Ishikawa (cell line): ENCODE measurements at regions not wholly inside any gene's neighbourhood (a gene's known extent, or its start where the extent isn't known, plus 50 kb on each side); places are given as distances from the start of the nearest gene placed in this dataset.

Experiments used
- CEBPB ChIP-seq: IDR thresholded peaks from 2 replicates; pipeline ENCODE4 v1.6.1; 2012
- CREB1 ChIP-seq: IDR thresholded peaks from 2 replicates; pipeline ENCODE4 v1.6.1; 2012; ENCODE audit warnings: low read depth
- EGR1 ChIP-seq: IDR thresholded peaks from 2 replicates; pipeline ENCODE4 v1.6.1; 2012
- EP300 ChIP-seq: IDR thresholded peaks from 2 replicates; pipeline ENCODE4 v1.6.1; 2012; ENCODE audit warnings: borderline replicate concordance
- FOXM1 ChIP-seq: IDR thresholded peaks from 2 replicates; pipeline ENCODE4 v1.6.1; 2012; ENCODE audit warnings: low read depth, borderline replicate concordance
- NFIC ChIP-seq: IDR thresholded peaks from 2 replicates; pipeline ENCODE4 v1.6.1; 2012
- RAD21 ChIP-seq: IDR thresholded peaks from 2 replicates; pipeline ENCODE4 v1.6.1; 2012; ENCODE audit warnings: low read depth
- TAF1 ChIP-seq: IDR thresholded peaks from 2 replicates; pipeline ENCODE4 v1.6.1; 2012; ENCODE audit warnings: low read depth, mild to moderate bottlenecking
- TCF12 ChIP-seq: IDR thresholded peaks from 2 replicates; pipeline ENCODE4 v1.6.1; 2012; ENCODE audit warnings: low read depth
- TEAD4 ChIP-seq: IDR thresholded peaks from 2 replicates; pipeline ENCODE4 v1.6.1; 2012
- YY1 ChIP-seq: IDR thresholded peaks from 2 replicates; pipeline ENCODE4 v1.6.1; 2012; ENCODE audit warnings: low read depth
- ZBTB7A ChIP-seq: IDR thresholded peaks from 2 replicates; pipeline ENCODE4 v1.6.1; 2012; ENCODE audit warnings: low read depth
- TF ChIP-seq, protein P1 (sequence below): IDR thresholded peaks from 2 replicates; pipeline ENCODE4 v1.6.1; 2012; ENCODE audit warnings: low read depth, mild to moderate bottlenecking
- TF ChIP-seq, protein P2 (sequence below): IDR thresholded peaks from 2 replicates; pipeline ENCODE4 v1.6.1; 2012
- TF ChIP-seq, protein P3 (sequence below): IDR thresholded peaks from 2 replicates; pipeline ENCODE4 v1.6.1; 2012

DNA sequence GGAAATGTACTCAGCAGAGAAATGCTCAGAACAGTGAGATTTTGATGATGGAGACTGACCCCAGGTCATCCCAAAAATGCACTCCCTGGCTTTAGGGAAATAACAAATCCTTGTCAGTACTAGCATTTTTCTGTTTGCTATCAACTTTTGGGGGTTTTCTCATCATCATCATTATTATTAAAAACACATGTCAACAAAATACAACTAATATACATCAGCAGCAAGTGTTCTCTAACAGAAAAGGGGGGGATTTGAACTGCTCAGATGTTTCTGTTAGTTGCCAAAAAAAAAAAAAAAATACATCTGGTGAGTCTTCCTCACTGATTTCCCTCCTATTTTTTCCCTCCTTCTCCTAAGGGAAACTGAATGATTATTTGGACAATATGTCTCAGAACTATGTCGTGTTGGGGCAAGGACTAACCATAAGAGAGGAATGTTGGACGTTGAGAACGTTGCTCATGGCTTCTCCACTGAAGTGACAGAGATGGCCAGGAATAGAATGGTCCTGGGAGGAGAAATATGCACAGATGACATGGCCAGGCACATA is 230.0 kb upstream of the MCTP2 start:
- TF ChIP-seq EGR1 (no peak), YY1 (no peak), ZBTB7A (no peak), TEAD4 (no peak), CREB1 (no peak), EP300 (no peak), RAD21 (no peak), CEBPB (no peak), NFIC (no peak), TCF12 (no peak), FOXM1 (no peak), TAF1 (no peak)
- TF ChIP-seq, protein P1, sequence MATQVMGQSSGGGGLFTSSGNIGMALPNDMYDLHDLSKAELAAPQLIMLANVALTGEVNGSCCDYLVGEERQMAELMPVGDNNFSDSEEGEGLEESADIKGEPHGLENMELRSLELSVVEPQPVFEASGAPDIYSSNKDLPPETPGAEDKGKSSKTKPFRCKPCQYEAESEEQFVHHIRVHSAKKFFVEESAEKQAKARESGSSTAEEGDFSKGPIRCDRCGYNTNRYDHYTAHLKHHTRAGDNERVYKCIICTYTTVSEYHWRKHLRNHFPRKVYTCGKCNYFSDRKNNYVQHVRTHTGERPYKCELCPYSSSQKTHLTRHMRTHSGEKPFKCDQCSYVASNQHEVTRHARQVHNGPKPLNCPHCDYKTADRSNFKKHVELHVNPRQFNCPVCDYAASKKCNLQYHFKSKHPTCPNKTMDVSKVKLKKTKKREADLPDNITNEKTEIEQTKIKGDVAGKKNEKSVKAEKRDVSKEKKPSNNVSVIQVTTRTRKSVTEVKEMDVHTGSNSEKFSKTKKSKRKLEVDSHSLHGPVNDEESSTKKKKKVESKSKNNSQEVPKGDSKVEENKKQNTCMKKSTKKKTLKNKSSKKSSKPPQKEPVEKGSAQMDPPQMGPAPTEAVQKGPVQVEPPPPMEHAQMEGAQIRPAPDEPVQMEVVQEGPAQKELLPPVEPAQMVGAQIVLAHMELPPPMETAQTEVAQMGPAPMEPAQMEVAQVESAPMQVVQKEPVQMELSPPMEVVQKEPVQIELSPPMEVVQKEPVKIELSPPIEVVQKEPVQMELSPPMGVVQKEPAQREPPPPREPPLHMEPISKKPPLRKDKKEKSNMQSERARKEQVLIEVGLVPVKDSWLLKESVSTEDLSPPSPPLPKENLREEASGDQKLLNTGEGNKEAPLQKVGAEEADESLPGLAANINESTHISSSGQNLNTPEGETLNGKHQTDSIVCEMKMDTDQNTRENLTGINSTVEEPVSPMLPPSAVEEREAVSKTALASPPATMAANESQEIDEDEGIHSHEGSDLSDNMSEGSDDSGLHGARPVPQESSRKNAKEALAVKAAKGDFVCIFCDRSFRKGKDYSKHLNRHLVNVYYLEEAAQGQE, result no peak
- TF ChIP-seq, protein P2, sequence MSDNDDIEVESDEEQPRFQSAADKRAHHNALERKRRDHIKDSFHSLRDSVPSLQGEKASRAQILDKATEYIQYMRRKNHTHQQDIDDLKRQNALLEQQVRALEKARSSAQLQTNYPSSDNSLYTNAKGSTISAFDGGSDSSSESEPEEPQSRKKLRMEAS, result no peak
- TF ChIP-seq, protein P3, sequence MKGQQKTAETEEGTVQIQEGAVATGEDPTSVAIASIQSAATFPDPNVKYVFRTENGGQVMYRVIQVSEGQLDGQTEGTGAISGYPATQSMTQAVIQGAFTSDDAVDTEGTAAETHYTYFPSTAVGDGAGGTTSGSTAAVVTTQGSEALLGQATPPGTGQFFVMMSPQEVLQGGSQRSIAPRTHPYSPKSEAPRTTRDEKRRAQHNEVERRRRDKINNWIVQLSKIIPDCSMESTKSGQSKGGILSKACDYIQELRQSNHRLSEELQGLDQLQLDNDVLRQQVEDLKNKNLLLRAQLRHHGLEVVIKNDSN, result no peak

DNA sequence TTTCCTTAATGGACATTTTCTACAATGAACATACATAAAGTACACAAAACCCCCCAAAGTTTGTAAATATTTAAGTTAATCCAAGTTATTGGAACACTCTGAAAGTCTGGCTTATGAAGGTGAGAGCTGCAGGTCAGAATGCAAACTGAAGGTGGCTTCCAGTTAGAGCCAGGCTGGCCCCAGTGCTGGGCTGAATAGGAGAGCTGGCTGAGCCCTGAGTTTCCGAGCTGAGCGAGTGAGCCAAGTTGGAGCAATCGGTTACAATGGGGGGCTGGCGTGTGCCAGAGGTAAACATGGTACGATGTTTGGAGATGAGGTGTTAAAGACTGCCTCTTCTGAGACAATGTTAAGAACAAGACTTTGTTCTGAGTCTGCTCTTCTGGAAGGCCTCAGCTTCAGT is 230.8 kb upstream of the MCTP2 start:
- TF ChIP-seq CEBPB (no peak), ZBTB7A (no peak)

DNA sequence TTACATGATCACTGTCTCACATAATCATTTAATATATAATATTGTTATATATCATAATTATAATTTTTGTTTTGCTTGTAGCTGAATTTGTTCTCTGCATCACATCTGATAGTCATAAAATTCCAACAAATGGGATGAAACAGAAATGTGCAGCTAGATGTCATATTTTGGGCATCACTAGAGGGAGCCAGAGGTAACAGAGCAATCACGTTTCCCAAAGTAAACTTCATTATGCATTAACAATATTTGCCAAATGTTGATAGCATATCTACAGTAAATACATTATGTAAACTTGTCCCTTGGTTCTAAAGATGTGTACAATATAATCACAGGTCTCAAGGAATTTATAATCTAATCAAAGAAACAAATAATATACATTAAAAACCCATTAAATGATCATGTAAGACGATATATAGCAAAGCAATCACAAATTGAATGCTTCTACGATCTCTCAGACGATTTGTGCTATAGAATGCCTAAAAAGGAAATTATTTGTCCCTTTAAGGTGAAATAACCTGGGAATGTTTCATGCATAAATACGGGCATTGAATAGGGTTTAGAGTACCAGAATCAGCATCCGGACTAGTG is 234.2 kb upstream of the MCTP2 start:
- TF ChIP-seq, protein P1, result no peak
- TF ChIP-seq RAD21 (peak; percentile 55), NFIC (no peak), ZBTB7A (no peak)
- TF ChIP-seq, protein P3, result no peak

DNA sequence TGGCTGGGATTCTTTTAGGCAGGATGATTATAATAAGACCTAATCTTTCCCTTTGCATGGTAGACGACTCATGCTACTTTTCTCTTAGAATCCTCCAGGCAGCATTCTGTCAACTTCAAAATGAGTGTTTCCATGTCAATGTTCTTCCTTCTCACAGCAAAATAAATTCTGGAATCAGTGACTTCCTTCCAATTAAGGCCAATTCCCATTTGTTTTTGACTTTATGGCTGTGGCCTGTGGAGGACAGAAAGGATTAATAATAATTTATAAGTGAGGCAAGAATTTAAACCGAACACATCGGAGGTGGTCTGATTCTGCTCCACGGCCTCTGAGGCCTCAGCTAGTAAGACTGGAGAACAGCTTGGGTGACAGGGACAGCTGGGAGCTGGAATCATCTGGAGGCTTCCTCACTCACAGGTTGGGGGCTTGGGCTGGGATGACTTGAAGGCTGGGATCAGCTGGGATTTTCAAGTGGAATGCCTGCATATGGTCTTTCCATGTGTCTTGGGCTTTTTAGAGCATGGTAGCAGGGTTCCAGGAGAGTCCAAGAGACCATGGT is 241.8 kb upstream of the MCTP2 start:
- no peak for TF ChIP-seq TEAD4
- no peak for TF ChIP-seq ZBTB7A
- no peak for TF ChIP-seq TCF12
- no peak for TF ChIP-seq NFIC
- no peak for TF ChIP-seq FOXM1
- no peak for TF ChIP-seq TAF1
- TF ChIP-seq CREB1, result no peak
- no peak for TF ChIP-seq RAD21
- TF ChIP-seq, protein P1, result no peak
- TF ChIP-seq YY1, result no peak
- no peak for TF ChIP-seq EP300
- TF ChIP-seq, protein P2, result no peak
- no peak for TF ChIP-seq EGR1
- TF ChIP-seq CEBPB, result no peak
- TF ChIP-seq, protein P3, result no peak
